ENCODE measurements at regions not wholly inside any gene's neighbourhood (a gene's known extent, or its start where the extent isn't known, plus 50 kb on each side); places are given as distances from the start of the nearest gene placed in this dataset.

- H3K9me3 ChIP-seq = peaks cover 0 to 13% (median 1%) of the 10 kb centered on the region in 8 donors
- TF ChIP-seq CTCF (IDR thresholded peaks at IDR 0.05 in 8 of 11, conservative IDR thresholded peaks at IDR 0.05 in 3 of 11) (no peak), POLR2AphosphoS5 (IDR thresholded peaks at IDR 0.05) (no peak), POLR2A (IDR thresholded peaks at IDR 0.05) (no peak)
- 84 to 91% (median 90%) methylated on average over 5 of the region's 5 CpGs for WGBS, 5 donors
- intact Hi-C loops (cut with DNase I; ENCODE audit: low total_unique reads) = no loop called here
- no peak overlapping the region for H3K27ac ChIP-seq
- H3K4me3 ChIP-seq = no peak overlapping the region
- H3K27me3 ChIP-seq (replicated peaks in 1 of 7) = peaks cover 0 to 10% (median 0%) of the 10 kb centered on the region in 7 donors
- H3K4me1 ChIP-seq = no peaks in the 10 kb centered on the region
- no peak for DNase-seq
- H3K36me3 ChIP-seq = no peaks in the 10 kb centered on the region
Observed at GRCh38 chr20:52612046-52612632, 360.0 kb upstream of the TSHZ2 start.

GRCh38 chr20:52610749-52611148, 361.4 kb upstream of the TSHZ2 start:
- Histone ChIP-seq H3K4me1 (no peaks in the 10 kb centered on the region), H3K4me3 (no peak overlapping the region), H3K27me3 (replicated peaks in 1 of 7) (no peaks in the 10 kb centered on the region), H3K36me3 (no peaks in the 10 kb centered on the region), H3K27ac (no peak overlapping the region), H3K9me3 (peaks cover 0 to 13% (median 1%) of the 10 kb centered on the region in 8 donors)
- no peak for DNase-seq
- TF ChIP-seq POLR2A (IDR thresholded peaks at IDR 0.05) = no peak
- TF ChIP-seq CTCF (IDR thresholded peaks at IDR 0.05 in 8 of 11, conservative IDR thresholded peaks at IDR 0.05 in 3 of 11) = no peak
- TF ChIP-seq POLR2AphosphoS5 (IDR thresholded peaks at IDR 0.05) = no peak
- intact Hi-C loops (cut with DNase I; ENCODE audit: low total_unique reads) = no loop called here

GRCh38 chr20:52601295-52601971, 370.7 kb upstream of the TSHZ2 start:
- TF ChIP-seq POLR2AphosphoS5 (IDR thresholded peaks at IDR 0.05) (no peak), CTCF (IDR thresholded peaks at IDR 0.05 in 8 of 11, conservative IDR thresholded peaks at IDR 0.05 in 3 of 11) (no peak)
- no peaks in the 10 kb centered on the region for H3K36me3 ChIP-seq
- H3K27ac ChIP-seq = no peak overlapping the region
- intact Hi-C loops (cut with DNase I; ENCODE audit: low total_unique reads) = no loop called here
- no peak overlapping the region for H3K4me3 ChIP-seq
- 75 to 81% (median 78%) methylated on average over 4 of the region's 4 CpGs for WGBS, 5 donors
- H3K9me3 ChIP-seq = peaks cover 0 to 13% (median 0%) of the 10 kb centered on the region in 8 donors
- DNase-seq = no peak
- no peaks in the 10 kb centered on the region for H3K4me1 ChIP-seq
- H3K27me3 ChIP-seq (replicated peaks in 1 of 7) = no peaks in the 10 kb centered on the region

- TF ChIP-seq POLR2AphosphoS5 (IDR thresholded peaks at IDR 0.05) (no peak), POLR2A (IDR thresholded peaks at IDR 0.05) (no peak), CTCF (IDR thresholded peaks at IDR 0.05 in 8 of 11, conservative IDR thresholded peaks at IDR 0.05 in 3 of 11) (no peak)
- H3K27me3 ChIP-seq (replicated peaks in 1 of 7) = no peaks in the 10 kb centered on the region
- H3K4me1 ChIP-seq = no peaks in the 10 kb centered on the region
- H3K36me3 ChIP-seq = no peaks in the 10 kb centered on the region
- intact Hi-C loops (cut with DNase I; ENCODE audit: low total_unique reads) = no loop called here
- 85 to 97% (median 89%) methylated on average over 5 of the region's 5 CpGs for WGBS, 5 donors
- H3K9me3 ChIP-seq = peaks cover 0 to 11% (median 0%) of the 10 kb centered on the region in 8 donors
- DNase-seq = no peak
- H3K27ac ChIP-seq = no peak overlapping the region
- no peak overlapping the region for H3K4me3 ChIP-seq
Observed at GRCh38 chr20:52596256-52596655, 375.9 kb upstream of the TSHZ2 start.

Data from spleen (tissue), 11 donors.